Psoas muscle (tissue), 7 donors: ENCODE measurements at regions not wholly inside any gene's neighbourhood (a gene's known extent, or its start where the extent isn't known, plus 50 kb on each side); places are given as distances from the start of the nearest gene placed in this dataset.
"Not testable (repeated sequence)": the region's sequence is repeated elsewhere in the genome, so short reads cannot be mapped to it uniquely, and the experiment has no call there.

Source experiments
- ATAC-seq, 4 donors: fragments of 200-7000 bp; cut with Tn5 transposase; one replicate each; pipeline ENCODE4 v1.9.1; 2020; ENCODE audit warnings: moderate library complexity in 3 of 4, mild to moderate bottlenecking in 2 of 4
- DNase-seq, 2 donors: peaks; one replicate each; pipeline ENCODE4 v3.0.0-alpha.2; 2020
- H3K27ac ChIP-seq: fragments of 200-600 bp; one replicate; pipeline ENCODE4 v1.8.0; 2022
- H3K27me3 ChIP-seq, 3 donors: fragments of 200-600 bp in 1 of 3; one replicate each; pipeline versions ENCODE4 v1.6.1 to v1.8.0; 2013 to 2022; ENCODE audit warnings: low read length in 2 of 3, mild to moderate bottlenecking in 2 of 3, moderate library complexity in 1 of 3; ENCODE audit not compliant: insufficient read depth in 3 of 3
- H3K36me3 ChIP-seq, 2 donors: fragments of 200-600 bp in 1 of 2; one replicate each; pipeline versions ENCODE4 v1.6.1 to v1.8.0; 2013 to 2022; ENCODE audit warnings: low read depth in 1 of 2, mild to moderate bottlenecking in 1 of 2, moderate library complexity in 1 of 2; ENCODE audit not compliant: insufficient read depth in 1 of 2
- H3K4me1 ChIP-seq: fragments of 200-600 bp; one replicate; pipeline ENCODE4 v1.8.0; 2022
- H3K4me3 ChIP-seq: fragments of 200-600 bp; one replicate; pipeline ENCODE4 v1.8.0; 2022; ENCODE audit warnings: mild to moderate bottlenecking
- H3K9me3 ChIP-seq: fragments of 200-600 bp; one replicate; pipeline ENCODE4 v1.8.0; 2022
- CTCF ChIP-seq: fragments of 200-600 bp; IDR thresholded peaks from one replicate; pipeline ENCODE4 v1.8.0; 2022; ENCODE audit warnings: antibody characterized with exemption
- WGBS, 3 donors: extraction: QIAGEN DNeasy Blood & Tissue Kit; methylation state at CpG; one replicate each; pipeline versions ENCODE4 v1.1.6 to v1.1.7; 2013; 5-methylcytosine and 5-hydroxymethylcytosine counted together
- intact Hi-C, 2 donors: fragments of 100-400 bp; cut with DNase I; formaldehyde crosslinking; loops; one replicate each; pipeline versions ENCODE4 v1.11.0 to v1.14.2; 2022
- donor health status: healthy with polysubstance abuse.
- donor health status: DM: no; HTN: no; CAD: no; lungs with moderate emphysema.
- donor health status: Bipolar disorder and iron deficiency.
- donor health status: healthy.
- donor health status: DM: yes; HTN: yes; CAD: no.
- donor health status: DM: no; HTN: no; CAD: no.
- donor health status: DM: yes; HTN: yes; CAD: no.

GRCh38 chr6:139698526-139699176 is 324.2 kb upstream of the CITED2 start:
- no peak for DNase-seq
- no peak overlapping the region for H3K4me3 ChIP-seq
- TF ChIP-seq CTCF = no peak
- no peaks in the 10 kb centered on the region for H3K27me3 ChIP-seq
- peaks cover 4% of the 10 kb centered on the region for H3K4me1 ChIP-seq
- H3K36me3 ChIP-seq = no peaks in the 10 kb centered on the region
- no peak overlapping the region for H3K27ac ChIP-seq
- H3K9me3 ChIP-seq = no peaks in the 10 kb centered on the region
- 85 to 89% (median 88%) methylated on average over 3 of the region's 3 CpGs for WGBS, 3 donors
- ATAC-seq = peak in 1 of 4 donors; percentile 46
- intact Hi-C loops = loop anchor here in 1 of 2 donors (10.0 kb wide), 1 partner anchor 454 kb away; no protein-coding TSS in a partner anchor

- intact Hi-C loops = loop anchor here in 1 of 2 donors (10.0 kb wide), 1 partner anchor 453 kb away; no protein-coding TSS in a partner anchor
- WGBS, 3 donors = 97 to 98% (median 97%) methylated on average over 17 to 23 of the region's 23 CpGs
- not testable (repeated sequence) for ATAC-seq, H3K4me1 ChIP-seq, H3K27me3 ChIP-seq, DNase-seq, H3K36me3 ChIP-seq, H3K27ac ChIP-seq, H3K9me3 ChIP-seq, H3K4me3 ChIP-seq
These were observed 323.4 kb upstream of the CITED2 start for GRCh38 chr6:139697856-139698255.

- intact Hi-C loops = loop anchor here in 1 of 2 donors (10.0 kb wide), 1 partner anchor 452 kb away; no protein-coding TSS in a partner anchor
- ATAC-seq, H3K4me1 ChIP-seq, H3K27ac ChIP-seq, H3K27me3 ChIP-seq, DNase-seq, H3K9me3 ChIP-seq, H3K36me3 ChIP-seq, H3K4me3 ChIP-seq: not testable (repeated sequence)
- WGBS, 3 donors = 88 to 92% (median 92%) methylated on average over 16 of the region's 16 CpGs
These were observed 322.5 kb upstream of the CITED2 start for GRCh38 chr6:139696991-139697390.

- intact Hi-C loops = loop anchor here in 1 of 2 donors (10.0 kb wide), 1 partner anchor 451 kb away; no protein-coding TSS in a partner anchor
These were observed 320.9 kb upstream of the CITED2 start for GRCh38 chr6:139695361-139695760.

GRCh38 chr6:139693735-139694134 is 319.3 kb upstream of the CITED2 start:
- Histone ChIP-seq H3K9me3 (no peaks in the 10 kb centered on the region), H3K27ac (no peak overlapping the region), H3K4me3 (no peak overlapping the region), H3K4me1 (peaks cover 4% of the 10 kb centered on the region), H3K36me3 (no peaks in the 10 kb centered on the region), H3K27me3 (no peaks in the 10 kb centered on the region)
- TF ChIP-seq CTCF = no peak
- ATAC-seq = no peak
- whole genome bisulfite sequencing, 3 donors = 36 to 74% (median 38%) methylated on average over 1 of the region's 1 CpG
- no peak for DNase-seq
- intact Hi-C loops = loop anchor here in 1 of 2 donors (10.0 kb wide), 1 partner anchor 449 kb away; no protein-coding TSS in a partner anchor

More at GRCh38 chr6:139695361-139695760, 320.9 kb upstream of the CITED2 start:
- WGBS, 3 donors = 84 to 91% (median 88%) methylated on average over 1 of the region's 1 CpG
- Histone ChIP-seq H3K27me3 (no peaks in the 10 kb centered on the region), H3K9me3 (no peaks in the 10 kb centered on the region), H3K4me1 (peaks cover 4% of the 10 kb centered on the region), H3K4me3 (no peak overlapping the region), H3K27ac (no peak overlapping the region), H3K36me3 (no peaks in the 10 kb centered on the region)
- no peak for TF ChIP-seq CTCF
- DNase-seq (no peak), ATAC-seq (no peak)
